ENCODE measurements at regions not wholly inside any gene's neighbourhood (a gene's known extent, or its start where the extent isn't known, plus 50 kb on each side); places are given as distances from the start of the nearest gene placed in this dataset.

GRCh38 chr12:127619869-127620734, 646.9 kb upstream of the TMEM132C start:
- no peak for TF ChIP-seq CTCF (IDR thresholded peaks at IDR 0.05 in 8 of 11, conservative IDR thresholded peaks at IDR 0.05 in 3 of 11)
- TF ChIP-seq POLR2A (IDR thresholded peaks at IDR 0.05): no peak
